ENCODE measurements at regions not wholly inside any gene's neighbourhood (a gene's known extent, or its start where the extent isn't known, plus 50 kb on each side); places are given as distances from the start of the nearest gene placed in this dataset.
"Not testable (repeated sequence)": the region's sequence is repeated elsewhere in the genome, so short reads cannot be mapped to it uniquely, and the experiment has no call there.

- no peak overlapping the region for H3K4me3 ChIP-seq (ENCODE audit: low read depth, low read length)
- no peak for TF ChIP-seq CTCF (IDR thresholded peaks at IDR 0.05; ENCODE audit: low read depth, low read length, missing control alignments)
- in situ Hi-C loops (cut with HindIII; ENCODE audit: low sequenced_read_pairs), result no loop called here
- DNase-seq (ENCODE audit: low read depth), result no peak
These were observed 80.0 kb upstream of the ARG1 start for GRCh38 chr6:131492932-131493573.

GRCh38 chr6:131504387-131504786 lies 68.6 kb upstream of the ARG1 start:
- in situ Hi-C loops (cut with HindIII; ENCODE audit: low sequenced_read_pairs); H3K4me3 ChIP-seq (ENCODE audit: low read depth, low read length); DNase-seq (ENCODE audit: low read depth): not testable (repeated sequence)

- in situ Hi-C loops (cut with HindIII; ENCODE audit: low sequenced_read_pairs), result no loop called here
- H3K4me3 ChIP-seq (ENCODE audit: low read depth, low read length), result no peak overlapping the region
- no peak for DNase-seq (ENCODE audit: low read depth)
- no peak for TF ChIP-seq CTCF (IDR thresholded peaks at IDR 0.05; ENCODE audit: low read depth, low read length, missing control alignments)
These were observed 62.9 kb upstream of the ARG1 start for GRCh38 chr6:131510094-131510493.

DNA sequence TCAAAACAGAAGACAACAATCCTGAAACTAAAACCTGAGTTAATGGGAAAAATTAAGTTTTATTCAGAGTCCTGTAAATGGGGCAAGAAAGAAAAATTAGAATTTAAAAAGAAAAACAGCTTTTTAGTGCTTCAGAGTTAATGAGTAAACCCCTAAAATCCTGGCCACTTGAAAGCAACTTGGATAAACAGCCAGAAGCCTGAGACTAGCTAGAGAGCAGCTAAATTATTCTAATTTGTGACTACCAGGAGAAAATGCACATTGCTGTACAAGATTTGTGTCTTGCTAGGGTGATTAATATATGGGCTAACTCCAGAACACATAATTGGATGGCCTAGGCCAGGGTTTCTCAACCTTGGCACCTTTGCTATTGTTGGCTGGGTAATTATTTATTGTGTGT lies 62.4 kb upstream of the ARG1 start:
- TF ChIP-seq CTCF (IDR thresholded peaks at IDR 0.05; ENCODE audit: low read depth, low read length, missing control alignments), result no peak
- no peak for DNase-seq (ENCODE audit: low read depth)
- H3K4me3 ChIP-seq (ENCODE audit: low read depth, low read length), result no peak overlapping the region
- in situ Hi-C loops (cut with HindIII; ENCODE audit: low sequenced_read_pairs), result no loop called here

DNA sequence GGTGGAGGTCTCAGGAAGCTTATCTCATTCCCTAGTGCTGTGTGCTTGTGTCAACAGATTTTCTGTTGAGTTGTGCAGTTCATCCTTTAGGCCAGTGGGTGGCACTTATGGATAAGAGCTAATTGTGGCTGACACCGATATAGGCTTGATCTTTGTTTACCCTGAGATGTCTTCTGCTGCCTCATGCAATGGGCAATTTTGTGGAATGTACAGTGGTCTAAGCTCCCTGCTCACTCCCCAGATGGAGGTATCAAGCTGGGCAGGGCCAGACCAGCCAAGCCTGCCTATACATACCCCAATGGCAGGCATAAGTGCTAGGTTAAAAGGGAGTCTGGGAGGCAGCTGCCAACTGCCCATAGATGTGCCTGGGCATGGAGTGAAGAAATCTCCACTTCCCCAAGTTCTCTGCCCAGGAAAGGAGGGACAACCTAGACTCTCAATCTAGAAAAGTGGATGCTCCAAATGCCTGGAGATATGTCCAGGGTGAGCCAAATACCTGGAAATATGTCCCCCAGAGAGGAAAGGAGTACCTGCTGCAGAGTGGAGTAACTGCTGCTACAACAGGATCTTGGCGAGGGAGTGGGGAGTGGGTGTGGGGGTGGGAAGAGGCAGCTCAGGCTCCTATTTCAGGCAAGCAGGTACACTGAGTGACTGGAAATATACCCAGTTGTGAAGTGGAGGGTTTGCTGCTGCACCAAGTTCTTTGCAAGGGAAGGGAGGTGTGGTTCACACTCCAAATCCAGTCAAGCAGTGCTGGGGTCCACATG lies 53.2 kb upstream of the ARG1 start:
- TF ChIP-seq CTCF (IDR thresholded peaks at IDR 0.05; ENCODE audit: low read depth, low read length, missing control alignments), result peak; percentile 69
- DNase-seq (ENCODE audit: low read depth), result peak; percentile 15
- in situ Hi-C loops (cut with HindIII; ENCODE audit: low sequenced_read_pairs), result no loop called here
- H3K4me3 ChIP-seq (ENCODE audit: low read depth, low read length), result no peak overlapping the region

All from astrocyte of the cerebellum (primary cell).